Stimulated activated CD4-positive, alpha-beta T cell treated with anti-CD3 and anti-CD28 coated beads, Interleukin-1b, Interleukin-23, amount 100 ng/mL, for 1 hour (primary cell): ENCODE measurements at regions not wholly inside any gene's neighbourhood (a gene's known extent, or its start where the extent isn't known, plus 50 kb on each side); places are given as distances from the start of the nearest gene placed in this dataset.
"Not testable (repeated sequence)": the region's sequence is repeated elsewhere in the genome, so short reads cannot be mapped to it uniquely, and the experiment has no call there.

Experiments used
- DNase-seq, 2 donors: peaks; one replicate each; pipeline ENCODE4 v3.0.0-alpha.2; 2020; ENCODE audit warnings: low read depth in 2 of 2

GRCh38 chr2:82120115-82120514 is 1815.6 kb upstream of the LRRTM1 start:
- DNase-seq = no peak

DNA sequence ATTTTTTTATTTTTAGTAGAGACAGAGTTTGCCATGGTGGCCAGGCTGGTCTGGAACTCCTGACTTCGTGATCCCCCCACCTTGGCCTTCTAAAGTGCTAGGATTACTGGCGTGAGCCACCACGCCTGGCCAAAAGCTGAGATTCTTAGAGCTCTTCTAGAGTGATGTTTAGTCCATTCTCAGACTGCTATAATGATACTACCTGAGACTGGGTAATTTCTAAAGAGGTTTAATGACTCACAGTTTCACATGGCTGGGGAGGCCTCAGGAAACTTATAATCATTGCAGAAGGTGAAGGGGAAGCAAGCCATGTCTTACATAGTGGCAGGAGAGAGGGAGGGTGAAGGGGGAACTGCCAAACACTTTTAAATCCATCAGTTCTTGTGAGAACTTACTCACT is 1804.9 kb upstream of the LRRTM1 start:
- no peak for DNase-seq

GRCh38 chr2:82098617-82099016 is 1794.1 kb upstream of the LRRTM1 start:
- DNase-seq = no peak

DNA sequence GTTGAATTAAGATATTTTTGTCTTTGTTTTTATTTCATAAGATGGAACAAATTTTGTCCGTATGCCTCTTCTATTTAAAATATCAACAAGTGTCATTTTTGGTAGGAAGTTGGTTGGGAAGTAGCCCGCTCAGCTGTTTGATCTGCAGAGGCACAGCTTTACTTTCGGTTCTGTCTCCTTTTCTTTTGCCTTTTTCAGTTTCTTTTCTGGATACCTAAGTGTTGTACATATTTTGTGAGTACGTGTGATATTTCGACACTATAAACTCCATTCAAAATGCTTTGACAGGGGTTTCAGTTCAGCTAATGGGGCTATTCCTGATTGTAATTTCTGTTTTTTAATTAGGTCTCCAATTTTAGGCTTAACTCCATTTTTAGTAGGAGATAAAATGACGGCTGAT is 1785.0 kb upstream of the LRRTM1 start:
- DNase-seq = no peak

DNA sequence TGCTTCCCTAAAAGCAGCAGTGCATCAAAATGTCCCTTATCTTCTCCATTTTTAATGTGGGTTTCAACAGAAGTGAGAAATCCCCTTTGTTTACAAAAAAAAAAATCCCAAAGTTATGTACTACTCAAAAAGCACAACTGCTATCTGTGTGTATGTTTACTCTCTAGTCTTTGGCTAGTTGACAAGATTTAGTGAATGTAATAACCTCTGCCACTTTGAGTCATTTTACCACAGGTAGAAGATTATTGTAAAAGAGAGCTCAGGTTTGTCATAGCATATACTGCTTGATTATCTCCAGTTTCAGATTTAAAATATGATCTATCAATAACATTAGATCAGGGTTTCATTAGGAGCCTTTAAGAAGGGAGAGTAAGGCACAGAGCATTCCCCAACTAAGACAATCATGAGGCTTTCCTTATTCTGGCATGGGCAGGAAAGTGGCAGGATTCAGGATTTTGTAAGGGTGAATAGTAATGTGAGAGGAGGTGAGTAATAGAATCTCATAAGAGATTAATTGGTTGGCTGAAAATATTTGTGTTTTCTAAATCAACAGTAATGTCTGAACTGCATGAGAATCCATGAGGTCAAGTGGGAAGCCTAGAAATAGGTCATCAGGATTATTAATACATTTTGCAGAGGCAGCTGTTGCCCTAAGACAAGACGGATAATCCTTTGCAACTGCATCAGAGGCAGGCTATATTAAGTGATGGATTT is 1780.3 kb upstream of the LRRTM1 start:
- no peak for DNase-seq

GRCh38 chr2:82075875-82076274 is 1771.3 kb upstream of the LRRTM1 start:
- DNase-seq = no peak

DNA sequence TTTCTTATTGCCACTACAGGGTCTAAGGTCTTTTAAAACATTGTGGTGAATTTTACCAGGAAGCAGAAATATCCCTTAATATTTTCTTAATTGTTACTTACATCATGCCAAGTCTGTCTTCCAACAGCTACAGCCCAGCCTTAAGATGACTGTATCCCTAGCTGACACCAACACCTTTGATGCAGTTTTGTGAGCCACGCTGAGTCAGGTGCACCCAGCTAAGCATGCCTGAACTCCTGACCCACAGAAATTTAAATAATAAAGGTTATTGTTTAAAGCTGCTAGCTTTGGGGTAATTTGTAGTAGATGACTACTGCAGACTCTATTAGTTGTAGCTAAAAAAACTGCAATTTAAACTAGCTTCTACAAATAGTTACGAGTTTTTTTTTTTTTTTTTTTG is 1757.9 kb upstream of the LRRTM1 start:
- no peak for DNase-seq

GRCh38 chr2:82055846-82056245 is 1751.3 kb upstream of the LRRTM1 start:
- no peak for DNase-seq

DNA sequence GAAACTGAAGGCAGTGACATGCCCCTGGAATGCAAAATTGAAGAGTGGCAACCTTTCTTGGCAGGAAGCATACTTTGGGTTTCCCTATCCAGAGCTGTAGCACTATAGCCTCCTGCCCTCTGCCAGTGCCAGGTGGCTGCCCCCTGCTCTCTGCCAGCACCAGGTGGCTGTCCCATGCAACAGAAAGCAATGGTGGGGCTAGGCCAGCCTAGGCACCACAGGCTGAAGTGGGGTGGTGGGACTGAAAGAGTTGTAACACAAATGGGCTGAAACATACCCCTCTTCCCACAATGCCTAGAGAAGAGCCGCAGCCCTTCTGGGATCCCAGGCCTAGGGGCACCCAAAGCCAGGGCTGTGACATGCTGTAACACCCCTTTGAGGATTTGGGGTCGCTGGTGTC is 1739.3 kb upstream of the LRRTM1 start:
- no peak for DNase-seq

- DNase-seq = no peak
Observed at GRCh38 chr2:82027921-82028615, 1723.5 kb upstream of the LRRTM1 start.

DNA sequence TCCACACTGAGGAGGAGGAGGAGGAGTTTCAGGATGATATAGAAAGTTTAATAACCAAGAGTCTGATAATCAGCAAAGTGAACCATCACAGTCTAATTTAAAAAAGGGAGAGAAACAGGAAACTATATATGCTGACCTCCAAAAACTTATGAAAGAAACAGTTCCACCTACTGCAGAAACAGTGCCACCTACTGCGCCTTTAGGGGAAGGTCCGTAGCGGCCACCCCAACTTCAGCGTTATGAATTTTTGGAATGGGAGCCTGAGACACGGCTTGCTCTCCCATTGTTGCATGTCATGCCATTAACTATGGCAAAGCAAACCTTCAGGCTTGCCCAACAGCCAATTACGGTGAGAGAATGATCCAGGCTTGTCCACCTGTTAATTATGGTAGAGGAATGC is 1719.2 kb upstream of the LRRTM1 start:
- no peak for DNase-seq

DNA sequence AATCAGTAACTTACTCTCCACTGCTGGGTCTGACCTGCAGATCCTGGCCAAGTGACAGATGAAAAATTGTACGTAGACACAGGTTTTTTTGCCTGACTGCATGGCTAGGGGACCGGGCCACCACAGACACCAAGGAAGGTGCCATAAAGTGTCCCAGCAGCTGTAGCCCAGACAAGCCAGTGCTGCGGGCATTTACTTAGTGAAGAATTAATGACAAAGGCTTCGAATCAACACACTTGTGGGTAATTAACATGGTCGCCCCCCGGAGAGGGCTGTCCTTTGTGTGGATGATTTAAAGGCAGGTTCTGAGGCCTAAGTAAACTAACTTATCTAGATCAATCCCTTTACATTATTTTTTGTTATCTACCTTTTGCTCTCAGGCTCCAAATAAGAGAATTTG is 1709.1 kb upstream of the LRRTM1 start:
- DNase-seq = no peak

- DNase-seq = no peak
Observed at GRCh38 chr2:82007071-82007664, 1702.6 kb upstream of the LRRTM1 start.

GRCh38 chr2:82005889-82006288 is 1701.3 kb upstream of the LRRTM1 start:
- DNase-seq = not testable (repeated sequence)

- DNase-seq = no peak
Observed at GRCh38 chr2:82001614-82002013, 1697.1 kb upstream of the LRRTM1 start.

GRCh38 chr2:82000606-82001005 is 1696.1 kb upstream of the LRRTM1 start:
- no peak for DNase-seq

- DNase-seq = no peak
Observed at GRCh38 chr2:81996332-81996731, 1691.8 kb upstream of the LRRTM1 start.

DNA sequence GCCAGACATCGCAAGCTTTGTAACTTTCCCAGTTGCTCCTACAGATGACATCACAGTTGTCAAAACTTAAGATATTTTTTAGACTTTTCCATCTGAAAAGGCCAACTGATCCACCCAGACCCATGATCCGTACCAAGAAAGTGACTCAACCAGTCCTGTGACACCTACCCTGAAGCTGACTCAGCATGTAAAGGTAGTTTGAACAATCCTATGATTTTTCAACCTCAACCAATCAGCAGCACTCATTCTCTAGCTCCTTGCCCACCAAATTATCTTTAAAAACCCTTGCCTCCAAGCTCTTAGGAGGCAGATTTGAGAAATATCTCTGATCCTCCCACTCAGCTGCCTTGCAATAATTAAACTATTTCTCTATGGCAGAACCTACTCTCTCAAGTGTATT is 1686.7 kb upstream of the LRRTM1 start:
- DNase-seq = no peak

GRCh38 chr2:81987370-81987769 is 1682.8 kb upstream of the LRRTM1 start:
- DNase-seq = no peak

GRCh38 chr2:81984969-81985637 is 1680.6 kb upstream of the LRRTM1 start:
- no peak for DNase-seq

- DNase-seq = no peak
Observed at GRCh38 chr2:81981585-81981984, 1677.0 kb upstream of the LRRTM1 start.

DNA sequence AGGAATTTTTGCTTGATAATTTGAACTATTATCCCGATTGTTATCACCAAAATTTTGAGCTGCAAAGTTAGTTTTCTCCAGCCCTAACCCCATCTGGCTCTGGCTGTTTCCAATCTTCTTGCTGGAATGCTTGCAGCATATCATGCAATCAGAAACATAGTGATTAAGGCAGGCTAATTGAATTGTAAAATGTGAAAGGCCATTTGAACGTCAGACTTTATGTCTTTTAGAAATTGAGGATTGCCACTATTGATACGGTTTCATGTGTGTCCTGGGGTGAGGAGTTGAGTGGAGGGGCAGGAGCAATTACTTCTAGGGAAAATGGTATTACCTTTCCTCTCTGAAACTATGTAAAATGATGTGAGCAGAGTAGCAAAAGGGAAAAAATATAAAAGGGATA is 1674.5 kb upstream of the LRRTM1 start:
- no peak for DNase-seq

- no peak for DNase-seq
Observed at GRCh38 chr2:81976998-81977397, 1672.4 kb upstream of the LRRTM1 start.
